Activated CD8-positive, alpha-beta T cell treated with anti-CD3 and anti-CD28 coated beads for 36 hours (primary cell): ENCODE measurements at regions not wholly inside any gene's neighbourhood (a gene's known extent, or its start where the extent isn't known, plus 50 kb on each side); places are given as distances from the start of the nearest gene placed in this dataset.

ENCODE experiments used
- ATAC-seq: fragments of 200-7000 bp; cut with Tn5 transposase; one replicate; pipeline ENCODE4 v1.10.0; 2021; ENCODE audit warnings: mild to moderate bottlenecking, moderate library complexity
- CTCF ChIA-PET: fragments of 350-600 bp; sonication (Branson Sonifier 250); formaldehyde crosslinking; loops from one replicate; lab custom pipeline; 2021; ENCODE audit warnings: antibody characterized with exemption; lab: Charles Lee
- POLR2A ChIA-PET: fragments of 350-600 bp; sonication (Branson Sonifier 250); formaldehyde crosslinking; loops from one replicate; lab custom pipeline; 2021; ENCODE audit warnings: antibody characterized with exemption; lab: Charles Lee
- DNase-seq: peaks from one replicate; pipeline ENCODE4 v3.0.0-alpha.2; 2020
- H3K27ac Mint-ChIP-seq: one replicate; pipeline ENCODE4 v1.8.0; 2021; ENCODE audit warnings: mild to moderate bottlenecking, mixed read lengths
- H3K27me3 Mint-ChIP-seq: one replicate; pipeline ENCODE4 v1.8.0; 2021; ENCODE audit warnings: mixed read lengths
- H3K36me3 Mint-ChIP-seq: one replicate; pipeline ENCODE4 v1.8.0; 2021; ENCODE audit warnings: low read depth, mixed read lengths
- H3K4me1 Mint-ChIP-seq: one replicate; pipeline ENCODE4 v1.8.0; 2021; ENCODE audit warnings: low read depth, mixed read lengths
- H3K4me3 Mint-ChIP-seq: one replicate; pipeline ENCODE4 v1.8.0; 2021; ENCODE audit warnings: mild to moderate bottlenecking, moderate library complexity, mixed read lengths
- H3K9me3 Mint-ChIP-seq: one replicate; pipeline ENCODE4 v1.8.0; 2021; ENCODE audit warnings: mixed read lengths
- intact Hi-C: fragments of 100-400 bp; cut with micrococcal nuclease; formaldehyde crosslinking; loops from one replicate; pipeline ENCODE4 v1.10.0; 2022
- TF ChIP-seq, protein P1 (sequence below): fragments of 200-600 bp; IDR thresholded peaks from one replicate; pipeline ENCODE4 v1.8.0; 2022; ENCODE audit warnings: antibody characterized with exemption, mild to moderate bottlenecking

- Mint-ChIP-seq H3K4me1 (peaks cover 21% of the 10 kb centered on the region), H3K27me3 (peaks cover 2% of the 10 kb centered on the region), H3K4me3 (no peak overlapping the region), H3K9me3 (no peaks in the 10 kb centered on the region), H3K27ac (no peak overlapping the region), H3K36me3 (no peaks in the 10 kb centered on the region)
- ATAC-seq, result peak; percentile 90
- POLR2A ChIA-PET, result interaction anchor here (0.9 kb wide), 1 partner anchor 15 kb away, joined by 3 read pairs; no protein-coding TSS in a partner anchor
- TF ChIP-seq, protein P1, sequence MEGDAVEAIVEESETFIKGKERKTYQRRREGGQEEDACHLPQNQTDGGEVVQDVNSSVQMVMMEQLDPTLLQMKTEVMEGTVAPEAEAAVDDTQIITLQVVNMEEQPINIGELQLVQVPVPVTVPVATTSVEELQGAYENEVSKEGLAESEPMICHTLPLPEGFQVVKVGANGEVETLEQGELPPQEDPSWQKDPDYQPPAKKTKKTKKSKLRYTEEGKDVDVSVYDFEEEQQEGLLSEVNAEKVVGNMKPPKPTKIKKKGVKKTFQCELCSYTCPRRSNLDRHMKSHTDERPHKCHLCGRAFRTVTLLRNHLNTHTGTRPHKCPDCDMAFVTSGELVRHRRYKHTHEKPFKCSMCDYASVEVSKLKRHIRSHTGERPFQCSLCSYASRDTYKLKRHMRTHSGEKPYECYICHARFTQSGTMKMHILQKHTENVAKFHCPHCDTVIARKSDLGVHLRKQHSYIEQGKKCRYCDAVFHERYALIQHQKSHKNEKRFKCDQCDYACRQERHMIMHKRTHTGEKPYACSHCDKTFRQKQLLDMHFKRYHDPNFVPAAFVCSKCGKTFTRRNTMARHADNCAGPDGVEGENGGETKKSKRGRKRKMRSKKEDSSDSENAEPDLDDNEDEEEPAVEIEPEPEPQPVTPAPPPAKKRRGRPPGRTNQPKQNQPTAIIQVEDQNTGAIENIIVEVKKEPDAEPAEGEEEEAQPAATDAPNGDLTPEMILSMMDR, result no peak
- DNase-seq, result peak; percentile 62
- intact Hi-C loops, result no loop called here
- CTCF ChIA-PET, result interaction anchor here (0.7 to 1.1 kb wide), 3 partner anchors 12 to 149 kb away, joined by 3 to 4 read pairs (median 3); no protein-coding TSS in a partner anchor
Measured at GRCh38 chr15:70436428-70436827, 326.9 kb downstream of the UACA start.

- Mint-ChIP-seq H3K4me1 (peaks cover 21% of the 10 kb centered on the region), H3K9me3 (no peaks in the 10 kb centered on the region), H3K27ac (peak overlapping the region; percentile 0), H3K36me3 (no peaks in the 10 kb centered on the region), H3K4me3 (no peak overlapping the region), H3K27me3 (peaks cover 2% of the 10 kb centered on the region)
- ATAC-seq (peak; percentile 21), DNase-seq (no peak)
- ChIA-PET CTCF (interaction anchor here (0.7 to 1.1 kb wide), 3 partner anchors 12 to 150 kb away, joined by 3 to 4 read pairs (median 3); no protein-coding TSS in a partner anchor), POLR2A (interaction anchor here (0.9 kb wide), 1 partner anchor 16 kb away, joined by 3 read pairs; no protein-coding TSS in a partner anchor)
- TF ChIP-seq, protein P1, result no peak
- intact Hi-C loops, result no loop called here
Measured at GRCh38 chr15:70435872-70436271, 327.5 kb downstream of the UACA start.

GRCh38 chr15:70435369-70435768 is 328.0 kb downstream of the UACA start:
- Mint-ChIP-seq H3K4me1 (peaks cover 21% of the 10 kb centered on the region), H3K4me3 (no peak overlapping the region), H3K27ac (no peak overlapping the region), H3K27me3 (peaks cover 2% of the 10 kb centered on the region), H3K9me3 (no peaks in the 10 kb centered on the region), H3K36me3 (no peaks in the 10 kb centered on the region)
- intact Hi-C loops, result no loop called here
- TF ChIP-seq, protein P1, result no peak
- ATAC-seq, result no peak
- DNase-seq, result no peak
- ChIA-PET POLR2A (no interaction called here), CTCF (interaction anchor here (0.5 to 1.1 kb wide), 2 partner anchors 21 to 31 kb away, joined by 3 read pairs; no protein-coding TSS in a partner anchor)

- POLR2A ChIA-PET, result no interaction called here
- no peaks in the 10 kb centered on the region for H3K27me3 Mint-ChIP-seq
- DNase-seq, result no peak
Measured at GRCh38 chr15:70433586-70434324, 329.6 kb downstream of the UACA start.

More at GRCh38 chr15:70433586-70434324, 329.6 kb downstream of the UACA start:
- no peak for ATAC-seq
- TF ChIP-seq, protein P1, result no peak
- no peak overlapping the region for H3K27ac Mint-ChIP-seq
- H3K36me3 Mint-ChIP-seq, result no peaks in the 10 kb centered on the region
- CTCF ChIA-PET, result interaction anchor here (1.3 kb wide), 1 partner anchor 26 kb away, joined by 4 read pairs; no protein-coding TSS in a partner anchor
- no peak overlapping the region for H3K4me3 Mint-ChIP-seq
- H3K4me1 Mint-ChIP-seq, result peaks cover 21% of the 10 kb centered on the region
- H3K9me3 Mint-ChIP-seq, result no peaks in the 10 kb centered on the region
- intact Hi-C loops, result no loop called here
